HG03097 (cell line): ENCODE measurements at regions not wholly inside any gene's neighbourhood (a gene's known extent, or its start where the extent isn't known, plus 50 kb on each side); places are given as distances from the start of the nearest gene placed in this dataset.

ENCODE experiments used
- ATAC-seq: cut with Tn5 transposase; IDR thresholded peaks from one replicate; pipeline ENCODE4 v1.9.1; 2021; ENCODE audit not compliant: unreplicated experiment, low FRiP score

- no peak for ATAC-seq
These were observed 110.3 kb upstream of the CEP85L start for GRCh38 chr6:118761645-118762044.

- no peak for ATAC-seq
These were observed 107.6 kb upstream of the CEP85L start for GRCh38 chr6:118758946-118759345.

GRCh38 chr6:118755941-118756646, 104.7 kb upstream of the CEP85L start:
- no peak for ATAC-seq

- no peak for ATAC-seq
These were observed 101.4 kb upstream of the CEP85L start for GRCh38 chr6:118752803-118753202.

GRCh38 chr6:118751072-118751471, 99.7 kb upstream of the CEP85L start:
- ATAC-seq: no peak

- no peak for ATAC-seq
These were observed 98.8 kb upstream of the CEP85L start for GRCh38 chr6:118750143-118750542.

- ATAC-seq: no peak
These were observed 97.1 kb upstream of the CEP85L start for GRCh38 chr6:118748311-118749062.

- ATAC-seq: no peak
These were observed 95.4 kb upstream of the CEP85L start for GRCh38 chr6:118746825-118747174.

- no peak for ATAC-seq
These were observed 94.9 kb upstream of the CEP85L start for GRCh38 chr6:118746145-118746824.

- no peak for ATAC-seq
These were observed 93.8 kb upstream of the CEP85L start for GRCh38 chr6:118745156-118745555.

GRCh38 chr6:118744261-118744941, 93.0 kb upstream of the CEP85L start:
- no peak for ATAC-seq

- ATAC-seq: no peak
These were observed 92.4 kb upstream of the CEP85L start for GRCh38 chr6:118743746-118744145.

GRCh38 chr6:118740372-118740771, 89.0 kb upstream of the CEP85L start:
- no peak for ATAC-seq

- ATAC-seq: no peak
These were observed 88.4 kb upstream of the CEP85L start for GRCh38 chr6:118739696-118740353.

- ATAC-seq: no peak
These were observed 85.0 kb upstream of the CEP85L start for GRCh38 chr6:118736440-118736839.

GRCh38 chr6:118735320-118735719, 83.9 kb upstream of the CEP85L start:
- ATAC-seq: no peak

GRCh38 chr6:118725944-118726343, 74.6 kb upstream of the CEP85L start:
- no peak for ATAC-seq

GRCh38 chr6:118724211-118724610, 72.8 kb upstream of the CEP85L start:
- ATAC-seq: peak; percentile 87

GRCh38 chr6:118722829-118723813, 71.7 kb upstream of the CEP85L start:
- ATAC-seq: no peak

- ATAC-seq: no peak
These were observed 68.7 kb upstream of the CEP85L start for GRCh38 chr6:118720125-118720473.
